SK-N-SH (cell line): ENCODE measurements at regions not wholly inside any gene's neighbourhood (a gene's known extent, or its start where the extent isn't known, plus 50 kb on each side); places are given as distances from the start of the nearest gene placed in this dataset.

ENCODE experiments used
- CTCF ChIP-seq: fragments of 200-600 bp; sonication (generic); IDR thresholded peaks from 2 replicates; pipeline ENCODE4 v1.6.1; 2017; ENCODE audit warnings: antibody characterized with exemption, mild to moderate bottlenecking, moderate library complexity
- ELF1 ChIP-seq: IDR thresholded peaks from 2 replicates; pipeline ENCODE4 v1.4.0; 2012
- EP300 ChIP-seq, 2 experiments: IDR thresholded peaks; 2 replicates each; pipeline versions ENCODE4 v1.4.0 to v1.6.1; 2012; ENCODE audit warnings: borderline replicate concordance in 1 of 2, low read depth in 1 of 2, low read length in 1 of 2
- EZH2phosphoT487 ChIP-seq: fragments of 200-600 bp; sonication (generic); IDR thresholded peaks from 2 replicates; pipeline ENCODE4 v1.6.1; 2017; ENCODE audit warnings: low read depth, mixed run types, mild to moderate bottlenecking, antibody characterized with exemption, moderate library complexity, borderline replicate concordance
- FOXJ3 ChIP-seq: sonication (generic); formaldehyde crosslinking; IDR thresholded peaks from 2 replicates; pipeline ENCODE4 v1.5.1; 2020; ENCODE audit warnings: mild to moderate bottlenecking, missing genetic modification reagents
- MAX ChIP-seq: IDR thresholded peaks from 2 replicates; pipeline ENCODE4 v1.4.0; 2012; ENCODE audit warnings: low read depth
- NFIC ChIP-seq: IDR thresholded peaks from 2 replicates; pipeline ENCODE4 v1.4.0; 2012; ENCODE audit warnings: borderline replicate concordance
- NRF1 ChIP-seq: IDR thresholded peaks from 2 replicates; pipeline ENCODE4 v1.6.1; 2012; ENCODE audit warnings: low read depth, mild to moderate bottlenecking, low read length
- POLR2AphosphoS5 ChIP-seq: IDR thresholded peaks from 2 replicates; pipeline ENCODE4 v1.6.1; 2012; ENCODE audit warnings: low read depth, low read length
- RCOR1 ChIP-seq: fragments of 150-350 bp; IDR thresholded peaks from 2 replicates; pipeline ENCODE4 v1.6.1; 2017; ENCODE audit warnings: antibody characterized with exemption, low read length
- REST ChIP-seq: IDR thresholded peaks from 2 replicates; pipeline ENCODE4 v1.6.1; 2012; ENCODE audit warnings: mild to moderate bottlenecking, low read depth, low read length, moderate library complexity
- RXRA ChIP-seq: IDR thresholded peaks from 2 replicates; pipeline ENCODE4 v1.4.0; 2012; ENCODE audit warnings: low read depth, mild to moderate bottlenecking, borderline replicate concordance
- TAF1 ChIP-seq: IDR thresholded peaks from 2 replicates; pipeline ENCODE4 v1.6.1; 2012; ENCODE audit warnings: low read depth, mild to moderate bottlenecking, low read length, moderate library complexity, borderline replicate concordance
- USF2 ChIP-seq: fragments of 150-350 bp; IDR thresholded peaks from 2 replicates; pipeline ENCODE4 v1.6.1; 2017; ENCODE audit warnings: antibody characterized with exemption, low read length, low read depth, borderline replicate concordance

- TF ChIP-seq REST = no peak
- TF ChIP-seq POLR2AphosphoS5 = no peak
- TF ChIP-seq NFIC = no peak
- TF ChIP-seq EZH2phosphoT487 = no peak
- no peak for TF ChIP-seq CTCF
- no peak for TF ChIP-seq FOXJ3 (CRISPR knock-in tag)
- TF ChIP-seq RCOR1 = no peak
- TF ChIP-seq MAX = no peak
- TF ChIP-seq ELF1 = no peak
- TF ChIP-seq TAF1 = no peak
- no peak for TF ChIP-seq NRF1
- no peak for TF ChIP-seq EP300 (IDR thresholded peaks at IDR 0.05; ENCODE audit: borderline replicate concordance in 1 of 2, low read depth in 1 of 2, low read length in 1 of 2)
- no peak for TF ChIP-seq USF2
- TF ChIP-seq RXRA = no peak
Observed at GRCh38 chr14:28468191-28469151, 298.1 kb upstream of the FOXG1 start.
